Endothelial cell of umbilical vein (primary cell): ENCODE measurements at regions not wholly inside any gene's neighbourhood (a gene's known extent, or its start where the extent isn't known, plus 50 kb on each side); places are given as distances from the start of the nearest gene placed in this dataset.

Source experiments
- BruUV-seq: library from RNA; stranded (reverse); fragments of 400-500 nt; replicated peaks from 2 replicates; lab custom pipeline; 2021; lab: Mats Ljungman, UMichigan
- CTCF ChIA-PET: fragments of 300-600, 350-600 bp; sonication (Branson Sonifier 250); formaldehyde crosslinking; loops from one replicate; lab custom pipeline; 2021; ENCODE audit warnings: antibody characterized with exemption, inconsistent platforms; lab: Charles Lee
- POLR2A ChIA-PET: fragments of 300-600, 350-600 bp; sonication (Branson Sonifier 250); formaldehyde crosslinking; loops from one replicate; lab custom pipeline; 2021; ENCODE audit warnings: antibody characterized with exemption, inconsistent platforms; lab: Charles Lee
- DNase-seq: peaks from one replicate; pipeline ENCODE4 v3.0.0-alpha.2; 2011; ENCODE audit warnings: low read depth, low spot score
- FAIRE-seq: peaks from 2 replicates; lab custom pipeline; 2011; peaks lifted over from hg19 to GRCh38; lab: Jason Lieb, UNC
- H2AFZ ChIP-seq: 2 replicates; pipeline ENCODE4 v1.6.0; 2012; ENCODE audit warnings: low read depth, low read length, control low read depth, inconsistent platforms
- H3K27ac ChIP-seq: 2 replicates; pipeline ENCODE4 v1.5.1; 2011; ENCODE audit warnings: low read depth, mild to moderate bottlenecking, control low read depth, low read length, moderate library complexity; ENCODE audit not compliant: insufficient read depth
- H3K27me3 ChIP-seq, 2 experiments: 2 replicates each; pipeline versions ENCODE4 v1.6.0 to v1.6.1; 2011; ENCODE audit warnings: low read length in 2 of 2, mixed read lengths in 1 of 2; ENCODE audit not compliant: control insufficient read depth in 2 of 2, insufficient read depth in 2 of 2
- H3K36me3 ChIP-seq, 2 experiments: 2 replicates in 1 of 2; 3 replicates in 1 of 2; pipeline ENCODE4 v1.5.1; 2011; ENCODE audit warnings: low read length in 2 of 2, mild to moderate bottlenecking in 1 of 2, moderate library complexity in 1 of 2; ENCODE audit not compliant: control insufficient read depth in 2 of 2, insufficient read depth in 2 of 2; ENCODE audit errors: extremely low read depth in 1 of 2
- H3K4me1 ChIP-seq: 3 replicates; pipeline ENCODE4 v1.5.1; 2011; ENCODE audit warnings: mild to moderate bottlenecking, low read length; ENCODE audit not compliant: control insufficient read depth, insufficient read depth; ENCODE audit errors: extremely low read depth
- H3K4me2 ChIP-seq: 2 replicates; pipeline ENCODE4 v1.6.1; 2011; ENCODE audit warnings: low read length, control low read depth, mixed read lengths; ENCODE audit not compliant: insufficient read depth
- H3K4me3 ChIP-seq, 3 experiments: fragments of 200-600 bp in 1 of 3; sonication (generic), shearing (Covaris generic) in 1 of 3; replicated peaks in 1 of 3; 2 replicates each; pipeline ENCODE4 v1.5.1; 2011 to 2016; ENCODE audit warnings: control low read depth in 3 of 3, low read length in 3 of 3, mild to moderate bottlenecking in 2 of 3, inconsistent platforms in 1 of 3, low read depth in 1 of 3, moderate library complexity in 1 of 3; ENCODE audit not compliant: insufficient read depth in 1 of 3
- H3K79me2 ChIP-seq: 2 replicates; pipeline ENCODE4 v1.6.0; 2012; ENCODE audit warnings: low read length, inconsistent platforms; ENCODE audit not compliant: control insufficient read depth, insufficient read depth
- H3K9ac ChIP-seq: replicated peaks from 2 replicates; pipeline ENCODE3; 2011; ENCODE audit warnings: low read length, control low read depth; ENCODE audit not compliant: insufficient read depth; ENCODE audit errors: extremely low read depth
- H3K9me1 ChIP-seq: replicated peaks from 3 replicates; pipeline ENCODE4 v1.6.0; 2011; ENCODE audit warnings: mild to moderate bottlenecking, low read length; ENCODE audit not compliant: control insufficient read depth, insufficient read depth; ENCODE audit errors: extremely low read depth
- H3K9me3 ChIP-seq: replicated peaks from 2 replicates; pipeline ENCODE4 v1.5.1; 2012; ENCODE audit warnings: low read length, inconsistent platforms; ENCODE audit not compliant: control insufficient read depth, insufficient read depth
- H4K20me1 ChIP-seq: replicated peaks from 2 replicates; pipeline ENCODE3; 2011; ENCODE audit warnings: mild to moderate bottlenecking, low read length; ENCODE audit not compliant: control insufficient read depth, insufficient read depth; ENCODE audit errors: extremely low read depth
- EZH2 ChIP-seq: IDR thresholded peaks from 2 replicates; pipeline ENCODE4 v1.6.1; 2012; ENCODE audit warnings: borderline replicate concordance, low read depth, mild to moderate bottlenecking, moderate library complexity, low read length, inconsistent platforms; ENCODE audit not compliant: severe bottlenecking
- FOS ChIP-seq: IDR thresholded peaks from 2 replicates; pipeline ENCODE4 v1.6.1; 2011; ENCODE audit warnings: mild to moderate bottlenecking, low read length, moderate library complexity, borderline replicate concordance; ENCODE audit not compliant: insufficient read depth
- GATA2 ChIP-seq: IDR thresholded peaks from 2 replicates; pipeline ENCODE4 v1.7.0; 2011; ENCODE audit warnings: low read depth, mild to moderate bottlenecking, moderate library complexity, mixed read lengths, low read length; ENCODE audit not compliant: insufficient read length, insufficient read depth
- POLR2A ChIP-seq: IDR thresholded peaks from 2 replicates; pipeline ENCODE4 v1.6.1; 2012; ENCODE audit warnings: low read depth, mild to moderate bottlenecking, control low read depth, low read length
- POLR2AphosphoS5 ChIP-seq: IDR thresholded peaks from 2 replicates; pipeline ENCODE4 v1.6.1; 2012; ENCODE audit warnings: low read depth, mild to moderate bottlenecking, control low read depth, low read length, moderate library complexity; ENCODE audit not compliant: insufficient read depth
- dilution Hi-C: fragments of 300-500 bp; cut with MboI; formaldehyde crosslinking; loops from one replicate; pipeline ENCODE4 v1.15.0; 2019; ENCODE audit warnings: low sequenced_read_pairs; ENCODE audit not compliant: extremely low pct_ligation_motif_present
- intact Hi-C: fragments of 100-400 bp; cut with micrococcal nuclease; formaldehyde crosslinking; loops from one replicate; pipeline ENCODE4 v1.10.0; 2022
- TF ChIP-seq, protein P1 (sequence below), 2 donors: IDR thresholded peaks; 1 replicate in 1 of 2; 2 replicates in 1 of 2; pipeline ENCODE4 v1.5.1; 2011; ENCODE audit warnings: low read length in 2 of 2, mild to moderate bottlenecking in 2 of 2, moderate library complexity in 2 of 2, control low read depth in 1 of 2, inconsistent platforms in 1 of 2, low read depth in 1 of 2; ENCODE audit not compliant: insufficient read depth in 1 of 2; ENCODE audit errors: extremely low read depth in 1 of 2

DNA sequence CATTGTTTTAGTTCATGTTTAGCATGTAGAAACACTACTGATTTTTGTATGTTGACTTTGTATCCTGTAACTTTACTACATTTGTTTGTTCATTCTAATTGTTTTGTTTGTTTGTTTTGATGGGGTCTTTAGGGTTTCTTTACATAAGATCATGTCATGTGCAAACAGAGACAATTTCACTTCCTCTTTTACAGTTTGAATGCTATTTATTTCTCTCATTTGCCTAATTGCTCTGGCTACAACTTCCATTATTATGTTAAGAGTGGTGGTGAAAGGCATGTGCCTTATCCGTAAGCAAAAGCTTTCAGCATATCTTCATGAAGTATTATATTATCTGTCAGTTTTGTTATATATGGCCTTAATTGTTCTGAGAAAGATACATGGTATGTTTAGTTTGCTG is 571.1 kb downstream of the PCDH7 start:
- dilution Hi-C loops (no loop called here), intact Hi-C loops (no loop called here)
- no peaks in the 10 kb centered on the region for H3K36me3 ChIP-seq
- FAIRE-seq: no peak
- H3K9ac ChIP-seq: no peak overlapping the region
- H3K9me1 ChIP-seq: no peaks in the 10 kb centered on the region
- POLR2A ChIA-PET: no interaction called here
- no peak overlapping the region for H3K27ac ChIP-seq
- CTCF ChIA-PET: no interaction called here
- H4K20me1 ChIP-seq: no peaks in the 10 kb centered on the region
- no peak overlapping the region for H3K4me3 ChIP-seq
- no peaks in the 10 kb centered on the region for H3K79me2 ChIP-seq
- H3K9me3 ChIP-seq: no peaks in the 10 kb centered on the region
- no peak overlapping the region for H3K4me2 ChIP-seq
- H3K4me1 ChIP-seq: no peaks in the 10 kb centered on the region
- H2AFZ ChIP-seq: no peak overlapping the region
- TF ChIP-seq POLR2A (no peak), POLR2AphosphoS5 (no peak), EZH2 (no peak), GATA2 (no peak), FOS (no peak)
- TF ChIP-seq, protein P1, sequence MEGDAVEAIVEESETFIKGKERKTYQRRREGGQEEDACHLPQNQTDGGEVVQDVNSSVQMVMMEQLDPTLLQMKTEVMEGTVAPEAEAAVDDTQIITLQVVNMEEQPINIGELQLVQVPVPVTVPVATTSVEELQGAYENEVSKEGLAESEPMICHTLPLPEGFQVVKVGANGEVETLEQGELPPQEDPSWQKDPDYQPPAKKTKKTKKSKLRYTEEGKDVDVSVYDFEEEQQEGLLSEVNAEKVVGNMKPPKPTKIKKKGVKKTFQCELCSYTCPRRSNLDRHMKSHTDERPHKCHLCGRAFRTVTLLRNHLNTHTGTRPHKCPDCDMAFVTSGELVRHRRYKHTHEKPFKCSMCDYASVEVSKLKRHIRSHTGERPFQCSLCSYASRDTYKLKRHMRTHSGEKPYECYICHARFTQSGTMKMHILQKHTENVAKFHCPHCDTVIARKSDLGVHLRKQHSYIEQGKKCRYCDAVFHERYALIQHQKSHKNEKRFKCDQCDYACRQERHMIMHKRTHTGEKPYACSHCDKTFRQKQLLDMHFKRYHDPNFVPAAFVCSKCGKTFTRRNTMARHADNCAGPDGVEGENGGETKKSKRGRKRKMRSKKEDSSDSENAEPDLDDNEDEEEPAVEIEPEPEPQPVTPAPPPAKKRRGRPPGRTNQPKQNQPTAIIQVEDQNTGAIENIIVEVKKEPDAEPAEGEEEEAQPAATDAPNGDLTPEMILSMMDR (IDR thresholded peaks at IDR 0.05; ENCODE audit: extremely low read depth in 1 of 2, insufficient read depth in 1 of 2, low read depth in 1 of 2, low read length in 2 of 2): no peak
- no TSS peak for BruUV-seq
- no peaks in the 10 kb centered on the region for H3K27me3 ChIP-seq
- no peak for DNase-seq
